Retinal pigment epithelial cell (primary cell): ENCODE measurements at regions not wholly inside any gene's neighbourhood (a gene's known extent, or its start where the extent isn't known, plus 50 kb on each side); places are given as distances from the start of the nearest gene placed in this dataset.
"Not testable (repeated sequence)": the region's sequence is repeated elsewhere in the genome, so short reads cannot be mapped to it uniquely, and the experiment has no call there.

Experiments
- DNase-seq: peaks from one replicate; pipeline ENCODE4 v3.0.0-alpha.2; 2010; ENCODE audit warnings: low read depth
- H3K4me3 ChIP-seq: 2 replicates; pipeline ENCODE4 v1.5.1; 2011; ENCODE audit warnings: mild to moderate bottlenecking, low read length, control low read depth, moderate library complexity
- CTCF ChIP-seq: conservative IDR thresholded peaks from 2 replicates; pipeline ENCODE4 v1.5.1; 2011; ENCODE audit warnings: low read depth, low read length, control low read depth, inconsistent platforms

DNA sequence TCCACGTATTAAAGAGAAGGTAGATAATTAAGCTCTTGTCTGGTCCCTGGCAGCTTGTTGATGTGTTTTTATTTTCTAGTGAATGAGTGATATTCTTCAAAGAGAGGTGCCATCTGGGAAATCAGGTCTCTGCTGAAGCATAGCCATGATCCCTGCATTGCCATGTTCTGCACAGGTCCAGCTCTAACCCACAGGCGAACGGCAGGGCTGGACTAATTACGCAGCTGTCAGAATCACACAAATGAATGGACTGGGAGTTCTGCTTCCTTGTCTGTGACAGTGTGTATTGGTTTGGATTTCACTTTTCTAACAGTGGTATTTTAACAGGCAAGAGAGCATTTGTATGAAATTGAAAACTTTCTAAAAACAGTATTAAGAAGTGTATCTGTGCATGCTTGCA is 235.6 kb downstream of the FAT3 start:
- TF ChIP-seq CTCF, result no peak
- no peak overlapping the region for H3K4me3 ChIP-seq
- DNase-seq, result no peak

- no peak overlapping the region for H3K4me3 ChIP-seq
- DNase-seq, result no peak
- no peak for TF ChIP-seq CTCF
Observed at GRCh38 chr11:92461447-92461846, 236.8 kb downstream of the FAT3 start.

GRCh38 chr11:92462821-92463220 is 238.2 kb downstream of the FAT3 start:
- no peak for TF ChIP-seq CTCF
- DNase-seq, result no peak
- H3K4me3 ChIP-seq, result no peak overlapping the region

GRCh38 chr11:92464822-92465221 is 240.2 kb downstream of the FAT3 start:
- TF ChIP-seq CTCF, result no peak
- H3K4me3 ChIP-seq, result no peak overlapping the region
- DNase-seq, result no peak

DNA sequence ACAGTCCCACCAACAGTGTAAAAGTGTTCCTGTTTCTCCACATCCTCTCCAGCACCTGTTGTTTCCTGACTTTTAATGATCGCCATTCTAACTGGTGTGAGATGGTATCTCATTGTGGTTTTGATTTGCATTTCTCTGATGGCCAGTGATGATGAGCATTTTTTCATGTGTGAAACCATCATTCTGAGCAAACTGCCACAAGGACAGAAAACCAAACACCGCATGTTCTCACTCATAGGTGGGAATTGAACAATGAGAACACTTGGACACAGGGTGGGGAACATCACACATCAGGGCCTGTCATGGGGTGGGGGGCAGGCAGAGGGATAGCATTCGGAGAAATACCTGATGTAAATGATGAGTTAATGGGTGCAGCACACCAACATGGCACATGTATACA is 240.8 kb downstream of the FAT3 start:
- not testable (repeated sequence) for H3K4me3 ChIP-seq, DNase-seq

DNA sequence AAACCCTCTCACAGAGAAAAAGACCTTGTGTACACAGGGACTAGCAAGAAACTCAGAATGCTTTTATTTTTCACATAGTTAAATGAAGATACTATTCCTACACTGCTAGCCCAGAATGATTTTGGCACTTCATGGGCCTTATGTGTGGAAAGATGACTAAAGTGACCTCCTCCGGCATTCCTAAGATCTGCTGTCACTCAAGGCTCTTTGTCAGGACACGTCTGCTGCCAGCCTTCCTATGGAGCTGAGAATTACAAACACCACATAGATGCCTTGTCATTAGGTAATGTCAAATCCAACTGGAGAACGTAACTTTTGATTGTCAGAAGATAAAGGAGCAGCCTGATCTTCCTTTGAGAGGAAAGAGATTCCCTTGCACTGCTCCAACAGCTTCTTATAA is 249.1 kb downstream of the FAT3 start:
- DNase-seq, result no peak
- H3K4me3 ChIP-seq, result no peak overlapping the region
- no peak for TF ChIP-seq CTCF

DNA sequence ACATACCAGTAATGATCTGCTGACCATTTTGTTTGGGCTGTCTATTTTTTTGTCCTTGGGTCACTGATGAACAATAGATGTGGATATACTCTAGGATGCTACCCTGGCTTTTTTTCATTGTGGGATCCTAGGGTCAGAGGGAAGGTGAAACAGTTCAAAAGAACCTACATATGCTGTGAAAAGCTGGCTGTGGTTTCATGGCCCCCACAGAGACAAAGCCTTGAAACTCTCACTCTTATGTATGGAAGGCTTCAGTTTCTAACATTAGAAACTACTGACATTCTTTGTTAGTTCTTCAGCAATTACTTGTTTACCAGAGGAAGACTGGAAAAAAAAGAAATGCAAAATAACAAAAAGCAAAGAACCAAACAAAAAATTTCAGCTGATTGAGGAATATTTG is 250.7 kb downstream of the FAT3 start:
- H3K4me3 ChIP-seq, result no peak overlapping the region
- no peak for TF ChIP-seq CTCF
- no peak for DNase-seq

DNA sequence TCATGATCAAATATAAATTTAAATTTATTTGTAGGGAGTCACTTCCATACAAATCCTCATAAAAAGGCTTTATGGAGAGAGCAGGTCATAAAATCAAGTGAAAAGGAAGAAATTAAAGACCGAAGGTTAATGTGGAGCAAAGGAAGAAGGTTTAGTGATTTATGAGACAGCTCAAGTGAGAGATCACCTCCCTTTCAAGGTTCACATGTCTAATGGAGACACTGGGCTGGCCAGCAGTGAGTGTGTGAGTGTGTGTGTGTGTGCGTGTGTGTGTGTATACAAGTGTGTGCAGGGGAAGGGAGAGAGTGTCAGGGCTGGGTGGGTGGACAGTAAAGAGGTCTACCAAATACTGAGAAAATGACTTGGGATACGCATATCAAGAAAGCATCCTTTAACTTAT is 251.2 kb downstream of the FAT3 start:
- TF ChIP-seq CTCF, result no peak
- no peak overlapping the region for H3K4me3 ChIP-seq
- no peak for DNase-seq
